ENCODE measurements at regions not wholly inside any gene's neighbourhood (a gene's known extent, or its start where the extent isn't known, plus 50 kb on each side); places are given as distances from the start of the nearest gene placed in this dataset.

DNA sequence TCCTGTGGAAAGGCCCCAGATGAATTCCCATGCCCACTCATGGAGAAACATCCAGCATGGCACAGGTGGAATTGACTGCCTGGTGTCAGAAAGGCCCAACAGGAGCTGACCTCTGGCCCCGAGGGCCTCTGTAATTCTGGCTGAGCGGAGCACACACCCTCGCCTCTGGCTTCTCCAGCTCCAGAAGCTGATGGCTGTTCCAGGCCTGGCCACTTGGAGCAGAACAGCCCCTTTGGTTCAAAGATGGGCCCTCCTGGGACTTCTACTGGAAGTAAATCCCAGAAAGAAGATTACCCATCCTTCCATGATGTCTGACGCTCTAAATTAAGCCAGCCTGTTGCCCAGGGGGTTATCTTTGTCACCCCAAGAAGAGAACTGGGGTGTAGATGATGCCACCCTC is 275.1 kb upstream of the CDH4 start:
- DNase-seq (no peak), ATAC-seq (replicated peaks) (no peak)
- H3K9me3 Mint-ChIP-seq = peaks cover 9 to 18% of the 10 kb centered on the region in 2 donors
- no peaks in the 10 kb centered on the region for H3K27me3 Mint-ChIP-seq
- no peak overlapping the region for H3K27ac Mint-ChIP-seq
- no peak overlapping the region for H3K4me3 Mint-ChIP-seq
- no peaks in the 10 kb centered on the region for H3K4me1 Mint-ChIP-seq
- H3K36me3 Mint-ChIP-seq = no peaks in the 10 kb centered on the region

DNA sequence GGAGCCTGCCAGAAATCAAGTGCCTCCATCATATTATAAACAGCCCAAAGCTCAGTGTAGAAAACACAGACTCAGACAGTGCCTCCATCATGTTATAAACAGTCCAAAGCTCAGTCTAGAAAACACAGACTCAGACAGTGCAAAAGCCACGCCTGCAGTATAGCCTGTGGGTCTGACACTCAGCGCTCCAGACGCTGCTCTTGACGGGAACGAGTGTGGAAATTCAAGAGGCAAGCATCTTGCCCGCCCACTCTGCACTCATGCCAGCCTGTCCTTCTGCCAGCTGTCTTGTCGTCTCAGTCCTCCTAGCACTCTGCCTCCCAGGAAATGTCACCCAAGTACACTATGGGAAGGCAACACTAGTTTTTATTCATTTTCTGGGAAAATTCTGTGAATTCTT is 274.2 kb upstream of the CDH4 start:
- Mint-ChIP-seq H3K27ac (no peak overlapping the region), H3K4me1 (no peaks in the 10 kb centered on the region), H3K9me3 (peaks cover 9 to 18% of the 10 kb centered on the region in 2 donors), H3K4me3 (no peak overlapping the region), H3K36me3 (no peaks in the 10 kb centered on the region), H3K27me3 (no peaks in the 10 kb centered on the region)
- DNase-seq = no peak
- ATAC-seq (replicated peaks) = no peak

DNA sequence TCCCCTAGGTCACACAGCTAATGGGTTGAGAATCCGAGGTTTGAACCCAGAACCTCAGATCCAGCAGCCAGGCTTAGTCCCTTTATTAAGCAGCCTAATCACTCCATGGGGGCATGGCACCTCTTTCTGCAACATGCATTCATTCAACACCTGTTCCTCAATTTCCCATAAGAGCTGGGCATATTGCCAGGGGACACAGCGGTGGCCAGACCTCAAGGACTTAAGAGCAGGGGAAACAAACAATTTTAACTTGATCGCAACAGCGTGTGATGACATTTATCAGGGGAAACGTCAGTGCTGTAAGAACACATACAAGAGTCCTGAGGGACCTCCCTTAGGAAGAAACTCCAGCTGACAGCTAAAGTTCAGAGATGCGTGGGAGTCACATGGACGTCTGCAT is 267.4 kb upstream of the CDH4 start:
- no peaks in the 10 kb centered on the region for H3K27me3 Mint-ChIP-seq
- peaks cover 7 to 16% of the 10 kb centered on the region in 2 donors for H3K9me3 Mint-ChIP-seq
- H3K36me3 Mint-ChIP-seq = no peaks in the 10 kb centered on the region
- no peak overlapping the region for H3K27ac Mint-ChIP-seq
- H3K4me3 Mint-ChIP-seq = no peak overlapping the region
- ATAC-seq (replicated peaks) (no peak), DNase-seq (no peak)
- H3K4me1 Mint-ChIP-seq = no peaks in the 10 kb centered on the region

DNA sequence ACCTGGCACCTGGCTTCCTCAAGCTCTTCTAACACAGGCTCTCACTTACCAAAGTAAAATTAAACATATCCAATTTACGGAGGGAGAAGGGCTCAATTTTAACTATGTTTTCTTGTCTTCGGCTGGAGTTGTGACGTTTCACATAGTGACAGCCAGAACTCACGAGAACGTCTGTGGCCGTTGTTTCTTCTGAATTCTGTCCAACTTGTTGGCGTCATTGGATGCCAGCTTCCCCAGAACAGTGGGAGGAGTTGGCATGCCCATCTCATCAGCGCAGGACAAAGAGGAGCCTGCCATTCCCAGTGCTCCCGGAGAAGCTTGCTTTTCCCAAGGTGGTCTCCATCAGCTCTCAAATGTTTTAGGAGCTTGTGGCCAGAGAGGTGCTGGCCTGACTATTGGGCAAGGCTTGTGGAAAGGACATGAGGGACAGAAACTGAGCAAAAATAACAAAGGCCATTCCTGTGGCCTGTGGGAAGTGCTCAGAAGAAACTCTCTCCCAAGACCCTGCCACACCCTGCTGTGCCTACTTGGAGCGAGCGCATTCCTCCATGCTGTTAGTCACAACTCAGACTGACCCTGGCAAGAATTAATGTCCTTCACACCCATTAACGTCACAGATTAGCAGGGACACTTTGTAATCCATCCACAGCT is 265.4 kb upstream of the CDH4 start:
- no peaks in the 10 kb centered on the region for H3K4me1 Mint-ChIP-seq
- H3K4me3 Mint-ChIP-seq = no peak overlapping the region
- H3K36me3 Mint-ChIP-seq = no peaks in the 10 kb centered on the region
- no peak overlapping the region for H3K27ac Mint-ChIP-seq
- ATAC-seq (replicated peaks) (no peak), DNase-seq (no peak)
- H3K9me3 Mint-ChIP-seq = peaks cover 3 to 4% of the 10 kb centered on the region in 2 donors
- no peaks in the 10 kb centered on the region for H3K27me3 Mint-ChIP-seq

DNA sequence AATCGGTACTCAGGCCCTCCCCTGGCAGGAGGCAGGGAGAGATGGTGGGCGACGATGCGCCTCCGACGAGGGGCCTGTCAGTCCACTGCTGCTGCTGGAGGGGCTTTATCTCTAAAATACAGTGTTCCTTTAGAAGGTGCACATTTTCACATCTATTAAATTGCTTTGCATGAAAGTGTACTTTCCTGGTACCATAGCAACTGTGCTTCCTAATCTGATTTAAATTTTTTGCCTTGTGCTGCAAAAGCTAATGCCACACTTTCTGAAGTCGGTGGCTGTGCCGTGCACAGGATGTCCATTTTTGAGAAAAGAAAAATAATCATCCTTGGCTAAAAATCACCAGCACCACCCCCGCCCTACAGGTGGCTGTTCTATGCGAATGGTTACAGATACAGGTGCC is 262.0 kb upstream of the CDH4 start:
- ATAC-seq (replicated peaks) (no peak), DNase-seq (no peak)
- Mint-ChIP-seq H3K4me3 (no peak overlapping the region), H3K36me3 (no peaks in the 10 kb centered on the region), H3K4me1 (no peaks in the 10 kb centered on the region), H3K9me3 (peaks cover 3 to 4% of the 10 kb centered on the region in 2 donors), H3K27me3 (no peaks in the 10 kb centered on the region), H3K27ac (no peak overlapping the region)

DNA sequence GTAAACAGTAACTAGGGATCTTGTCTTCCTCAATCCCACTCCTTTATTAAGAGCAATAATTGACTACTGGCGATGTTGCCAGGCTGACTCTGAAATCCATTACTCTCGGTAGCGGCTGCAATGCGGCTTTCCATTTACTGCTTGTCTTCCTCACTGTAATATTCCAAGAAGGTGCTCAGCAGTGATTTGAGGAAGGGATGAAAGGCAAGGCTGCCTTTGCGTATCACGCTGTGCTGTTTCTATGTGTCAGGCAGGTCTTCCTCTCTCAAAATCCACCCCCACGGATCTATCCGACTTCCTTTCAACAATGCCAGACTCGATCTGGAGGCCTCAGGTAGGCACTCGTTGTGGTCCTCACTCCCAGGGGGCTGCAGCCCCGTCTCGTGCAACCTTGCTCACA is 261.4 kb upstream of the CDH4 start:
- H3K4me3 Mint-ChIP-seq = no peak overlapping the region
- no peak for ATAC-seq (replicated peaks)
- DNase-seq = no peak
- H3K9me3 Mint-ChIP-seq = peaks cover 3 to 4% of the 10 kb centered on the region in 2 donors
- H3K4me1 Mint-ChIP-seq = no peaks in the 10 kb centered on the region
- no peak overlapping the region for H3K27ac Mint-ChIP-seq
- H3K27me3 Mint-ChIP-seq = no peaks in the 10 kb centered on the region
- no peaks in the 10 kb centered on the region for H3K36me3 Mint-ChIP-seq

DNA sequence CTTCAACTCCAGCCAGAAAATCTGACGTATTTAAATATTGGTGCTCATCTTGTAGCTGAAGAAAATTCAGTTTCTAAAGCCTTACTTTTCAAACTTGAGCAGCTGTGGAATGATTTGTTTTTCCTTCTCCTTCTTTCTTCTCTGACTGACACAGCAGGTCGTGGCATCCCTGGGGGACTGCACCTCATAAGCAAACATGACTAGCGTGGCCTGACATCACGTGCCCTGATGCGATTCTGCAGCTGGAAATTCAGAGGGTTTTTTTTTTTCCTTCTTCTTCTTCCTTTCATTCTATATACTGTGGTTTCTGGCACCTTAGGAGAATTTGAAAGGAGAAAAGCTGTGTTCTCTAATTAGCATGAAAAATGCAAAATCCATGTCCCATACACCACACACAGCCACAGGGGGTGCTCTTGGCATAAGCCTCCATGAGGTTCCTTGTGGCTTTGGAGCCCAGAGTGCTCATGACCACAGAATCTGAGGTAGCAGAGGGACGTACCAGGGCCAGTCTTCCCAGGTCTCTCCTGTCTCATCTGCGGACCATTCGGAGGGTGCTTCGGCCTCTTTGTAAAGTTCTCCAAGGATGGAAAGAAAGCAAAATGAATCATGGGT is 258.5 kb upstream of the CDH4 start:
- ATAC-seq (replicated peaks) (no peak), DNase-seq (no peak)
- H3K9me3 Mint-ChIP-seq = no peaks in the 10 kb centered on the region
- H3K4me1 Mint-ChIP-seq = no peaks in the 10 kb centered on the region
- no peak overlapping the region for H3K27ac Mint-ChIP-seq
- H3K4me3 Mint-ChIP-seq = no peak overlapping the region
- no peaks in the 10 kb centered on the region for H3K27me3 Mint-ChIP-seq
- H3K36me3 Mint-ChIP-seq = no peaks in the 10 kb centered on the region

DNA sequence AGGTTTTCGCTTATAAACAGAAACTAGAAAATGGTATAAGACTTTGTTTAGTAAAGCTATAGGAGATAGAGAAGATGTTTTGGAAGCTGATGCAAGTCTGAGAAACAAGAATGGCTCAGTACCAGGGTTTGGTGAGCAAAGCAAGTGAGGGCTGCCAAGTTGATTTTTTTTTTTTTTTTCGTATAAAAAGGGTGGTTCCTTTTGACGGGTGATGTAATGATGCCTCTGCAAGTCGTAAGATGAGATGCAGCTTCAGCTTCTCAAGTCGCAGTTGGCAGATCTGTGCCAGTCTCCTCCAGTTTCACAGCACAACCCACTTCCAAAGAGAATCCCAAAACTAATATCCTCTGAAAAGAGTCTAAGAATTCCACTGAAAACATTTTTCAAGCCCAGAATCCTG is 252.8 kb upstream of the CDH4 start:
- Mint-ChIP-seq H3K36me3 (no peaks in the 10 kb centered on the region), H3K27ac (no peak overlapping the region), H3K9me3 (no peaks in the 10 kb centered on the region), H3K27me3 (no peaks in the 10 kb centered on the region), H3K4me3 (no peak overlapping the region), H3K4me1 (no peaks in the 10 kb centered on the region)
- DNase-seq (no peak), ATAC-seq (replicated peaks) (no peak)

DNA sequence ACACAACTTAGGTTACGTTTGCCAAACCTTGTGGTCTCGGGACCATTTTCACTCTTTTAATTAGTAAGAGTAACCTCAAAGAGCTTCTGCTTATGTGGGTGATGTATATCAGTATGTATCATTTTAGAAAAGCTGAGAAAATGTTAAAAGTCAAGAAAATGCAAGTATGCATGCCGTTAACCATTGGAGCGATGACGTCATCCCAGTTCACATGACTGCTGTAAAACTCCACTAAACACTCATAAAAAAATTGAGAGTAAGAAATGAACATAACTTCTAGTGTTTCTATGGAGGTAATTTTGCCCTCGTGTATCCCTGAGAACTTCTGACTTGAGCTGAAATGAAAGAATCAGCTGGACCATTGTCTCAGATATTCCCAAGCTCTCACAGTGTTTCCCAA is 250.0 kb upstream of the CDH4 start:
- H3K4me3 Mint-ChIP-seq = no peak overlapping the region

DNA sequence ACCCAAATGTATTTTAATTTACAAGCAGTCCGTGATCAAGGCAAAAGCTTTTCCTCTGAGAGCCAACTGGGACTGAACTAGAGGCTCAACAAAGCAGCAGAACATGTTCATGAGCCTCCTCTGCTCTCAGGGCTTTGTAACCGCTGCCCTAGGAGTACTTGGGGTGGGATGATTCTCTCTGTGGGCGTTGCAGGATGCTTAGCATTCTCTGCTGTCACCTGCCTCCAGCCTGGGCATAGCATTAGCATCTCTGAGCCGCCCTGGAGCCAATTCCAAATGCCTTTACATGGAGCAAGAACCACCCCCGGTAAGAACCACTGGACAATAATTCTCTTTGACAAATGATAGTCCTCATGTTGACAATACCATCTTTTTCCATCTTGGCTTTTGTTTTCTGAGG is 237.6 kb upstream of the CDH4 start:
- Mint-ChIP-seq H3K27ac (no peak overlapping the region), H3K4me1 (peaks cover 0 to 2% of the 10 kb centered on the region in 2 donors), H3K27me3 (peaks cover 0 to 7% of the 10 kb centered on the region in 2 donors), H3K4me3 (no peak overlapping the region), H3K9me3 (peaks cover 6 to 8% of the 10 kb centered on the region in 2 donors), H3K36me3 (no peaks in the 10 kb centered on the region)
- DNase-seq (no peak), ATAC-seq (replicated peaks) (no peak)

More for the DNA sequence above, 250.0 kb upstream of the CDH4 start:
- H3K4me1 Mint-ChIP-seq = no peaks in the 10 kb centered on the region
- no peaks in the 10 kb centered on the region for H3K27me3 Mint-ChIP-seq
- ATAC-seq (replicated peaks) = no peak
- no peaks in the 10 kb centered on the region for H3K36me3 Mint-ChIP-seq
- H3K9me3 Mint-ChIP-seq = no peaks in the 10 kb centered on the region
- no peak overlapping the region for H3K27ac Mint-ChIP-seq
- DNase-seq = no peak

DNA sequence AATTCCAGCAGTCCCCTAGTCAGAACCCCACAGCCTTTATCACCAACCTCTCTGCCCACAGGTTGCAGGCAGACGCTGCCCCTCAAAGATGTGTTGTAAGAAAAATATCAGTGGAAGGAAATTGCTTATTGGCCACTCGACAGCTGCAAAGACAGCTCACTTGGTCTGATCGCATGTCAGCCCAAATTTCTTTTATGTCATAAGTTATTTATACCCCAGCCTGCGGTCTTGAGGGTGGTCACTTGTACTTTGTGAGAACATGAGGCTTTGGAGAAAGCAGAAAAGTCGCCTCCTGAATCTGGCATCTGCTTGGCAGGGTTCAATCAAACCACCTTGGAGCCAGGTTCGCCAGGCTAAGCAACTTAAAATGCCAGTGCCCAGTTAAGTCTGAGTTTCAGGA is 236.5 kb upstream of the CDH4 start:
- DNase-seq (no peak), ATAC-seq (replicated peaks) (no peak)
- H3K36me3 Mint-ChIP-seq = no peaks in the 10 kb centered on the region
- no peak overlapping the region for H3K27ac Mint-ChIP-seq
- no peak overlapping the region for H3K4me3 Mint-ChIP-seq
- peaks cover 0 to 2% of the 10 kb centered on the region in 2 donors for H3K4me1 Mint-ChIP-seq
- H3K9me3 Mint-ChIP-seq = peaks cover 6 to 8% of the 10 kb centered on the region in 2 donors
- peaks cover 0 to 7% of the 10 kb centered on the region in 2 donors for H3K27me3 Mint-ChIP-seq

DNA sequence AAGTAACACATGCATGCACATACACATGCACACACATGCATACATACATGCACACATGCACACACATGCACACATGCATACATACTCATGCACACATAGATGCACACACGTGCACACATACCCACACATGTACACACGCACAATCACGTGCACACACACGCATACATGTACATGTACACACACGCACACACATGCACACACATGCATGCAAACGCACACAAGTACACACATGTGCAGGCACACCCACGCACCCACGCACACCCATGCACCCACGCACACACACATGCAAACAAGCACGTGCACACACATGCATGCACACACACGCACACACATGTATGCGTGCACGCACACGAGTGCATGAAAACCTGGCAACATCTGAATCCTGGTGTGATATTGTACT is 232.7 kb upstream of the CDH4 start:
- no peaks in the 10 kb centered on the region for H3K36me3 Mint-ChIP-seq
- H3K4me3 Mint-ChIP-seq = no peak overlapping the region
- ATAC-seq (replicated peaks) (no peak), DNase-seq (no peak)
- H3K27me3 Mint-ChIP-seq = peaks cover 0 to 7% of the 10 kb centered on the region in 2 donors
- no peak overlapping the region for H3K27ac Mint-ChIP-seq
- H3K4me1 Mint-ChIP-seq = peaks cover 0 to 2% of the 10 kb centered on the region in 2 donors
- H3K9me3 Mint-ChIP-seq = peaks cover 5 to 6% of the 10 kb centered on the region in 2 donors

DNA sequence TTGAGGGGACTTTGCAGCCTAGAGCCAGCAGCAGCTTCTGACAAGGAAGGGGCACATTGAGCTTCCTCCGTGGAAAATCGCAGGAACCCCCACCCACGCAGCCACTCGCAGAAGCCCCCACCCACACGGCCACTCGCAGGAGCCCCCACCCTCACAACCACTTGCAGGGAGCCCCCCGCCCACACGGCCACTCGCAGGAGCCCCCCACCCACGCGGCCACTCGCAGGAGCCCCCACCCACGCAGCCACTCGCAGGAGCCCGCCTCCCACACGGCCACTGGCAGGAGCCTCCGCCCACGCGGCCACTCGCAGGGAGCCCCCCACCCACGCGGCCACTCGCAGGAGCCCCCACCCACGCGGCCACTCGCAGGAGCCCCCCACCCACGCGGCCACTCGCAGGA is 228.4 kb upstream of the CDH4 start:
- Mint-ChIP-seq H3K27me3 (no peaks in the 10 kb centered on the region), H3K4me1 (peaks cover 0 to 2% of the 10 kb centered on the region in 2 donors), H3K4me3 (no peak overlapping the region), H3K36me3 (no peaks in the 10 kb centered on the region), H3K9me3 (peaks cover 10 to 11% of the 10 kb centered on the region in 2 donors), H3K27ac (no peak overlapping the region)
- ATAC-seq (replicated peaks) (no peak), DNase-seq (no peak)

DNA sequence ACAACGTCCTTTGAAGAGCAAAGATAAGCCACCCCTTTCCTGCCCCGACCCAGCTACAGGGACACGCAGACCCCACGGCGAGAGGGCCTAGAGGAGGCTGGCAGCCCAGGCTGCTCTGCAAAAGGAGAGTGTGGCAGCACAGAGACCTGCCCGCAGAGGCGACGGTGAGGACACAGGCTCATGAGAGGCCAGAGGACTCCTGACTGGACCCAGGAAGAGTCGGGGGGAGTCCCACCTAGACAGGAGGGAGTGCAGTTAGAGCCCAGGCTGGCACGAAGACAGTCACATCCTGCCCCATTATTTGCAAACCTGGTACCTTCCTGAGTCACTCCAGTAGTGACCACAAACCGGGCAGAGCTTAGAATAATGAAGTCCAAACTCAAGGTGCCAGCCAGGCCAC is 227.7 kb upstream of the CDH4 start:
- H3K27ac Mint-ChIP-seq = no peak overlapping the region

DNA sequence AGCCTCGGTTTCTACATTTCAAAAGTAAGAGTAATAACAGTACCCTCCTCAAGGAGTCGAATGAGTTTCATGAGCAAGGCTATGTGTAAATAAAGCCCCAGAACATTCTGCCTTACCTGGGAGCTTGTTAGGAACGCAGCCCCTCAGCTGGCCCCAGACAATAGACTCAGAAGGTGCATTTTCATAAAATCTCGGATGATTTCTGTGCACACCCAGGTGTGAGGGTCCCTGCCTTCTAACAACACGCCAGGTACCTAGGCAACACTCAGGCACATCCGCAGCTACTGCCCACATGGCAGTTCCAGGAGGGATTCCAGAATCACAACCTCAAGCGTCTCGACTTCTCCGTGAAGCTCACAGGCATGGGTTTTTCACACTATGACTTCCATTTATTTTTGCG is 226.5 kb upstream of the CDH4 start:
- no peaks in the 10 kb centered on the region for H3K36me3 Mint-ChIP-seq
- ATAC-seq (replicated peaks) (no peak), DNase-seq (no peak)
- H3K9me3 Mint-ChIP-seq = peaks cover 5 to 12% of the 10 kb centered on the region in 2 donors
- H3K4me1 Mint-ChIP-seq = no peaks in the 10 kb centered on the region
- no peaks in the 10 kb centered on the region for H3K27me3 Mint-ChIP-seq
- no peak overlapping the region for H3K27ac Mint-ChIP-seq
- H3K4me3 Mint-ChIP-seq = no peak overlapping the region

More for the DNA sequence above, 227.7 kb upstream of the CDH4 start:
- Mint-ChIP-seq H3K4me1 (no peaks in the 10 kb centered on the region), H3K27me3 (no peaks in the 10 kb centered on the region), H3K36me3 (no peaks in the 10 kb centered on the region), H3K9me3 (peaks cover 5 to 8% of the 10 kb centered on the region in 2 donors), H3K4me3 (no peak overlapping the region)
- ATAC-seq (replicated peaks) = no peak
- DNase-seq = no peak

All from stimulated activated naive B cell treated with anti-CD40 and anti-IgM and Interleukin-4, amounts not matched to agents 10 μg/mL and 1 μg/mL and 100 μg/mL, for 72 hours (primary cell).